ENCODE measurements at regions not wholly inside any gene's neighbourhood (a gene's known extent, or its start where the extent isn't known, plus 50 kb on each side); places are given as distances from the start of the nearest gene placed in this dataset.

DNA sequence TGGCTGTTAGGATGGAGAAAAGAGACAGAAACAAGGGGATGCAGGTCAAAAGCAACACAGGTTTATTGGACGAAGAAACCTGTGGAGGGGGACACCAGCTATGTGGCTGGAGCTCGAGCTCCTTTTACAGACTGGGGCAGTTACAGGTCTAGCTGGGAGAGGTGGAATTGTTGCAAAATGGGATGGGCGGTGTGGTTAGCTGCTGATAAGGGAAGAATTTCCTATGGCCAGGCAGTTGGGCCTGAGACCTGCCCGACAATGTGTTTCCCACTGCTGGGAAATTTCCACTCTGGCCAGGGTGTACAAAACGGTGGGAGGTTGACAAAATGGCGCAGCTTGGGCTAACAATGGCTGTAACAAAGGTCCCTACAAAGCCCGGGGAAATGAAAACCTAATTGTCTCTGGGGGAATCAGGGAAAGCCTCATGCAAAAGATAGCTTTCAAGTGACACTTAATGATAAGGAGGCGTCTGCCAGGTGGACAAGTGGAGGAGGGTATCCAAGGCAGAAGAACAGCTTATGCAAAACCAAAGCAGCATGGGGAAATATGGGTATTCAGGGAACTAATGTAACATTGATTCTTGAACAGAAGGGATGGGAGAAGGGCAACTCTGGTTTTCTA is 137.4 kb upstream of the SGO1 start:
- Histone ChIP-seq H3K4me2 (ENCODE audit: low read length) (no peak overlapping the region), H3K27ac (ENCODE audit: low read depth, low read length) (no peak overlapping the region), H3K9me3 (ENCODE audit: control insufficient read depth in 1 of 2, insufficient read depth in 1 of 2, low read depth in 1 of 2, low read length in 2 of 2) (no peaks in the 10 kb centered on the region), H4K20me1 (ENCODE audit: insufficient read depth) (no peaks in the 10 kb centered on the region), H2AFZ (ENCODE audit: low read depth, low read length, poor library complexity, severe bottlenecking) (no peak overlapping the region), H3K4me1 (ENCODE audit: control insufficient read depth in 1 of 2, insufficient read depth in 2 of 2, low read length in 2 of 2) (no peaks in the 10 kb centered on the region), H3K79me2 (ENCODE audit: insufficient read depth, low read length) (no peaks in the 10 kb centered on the region), H3K9me2 (ENCODE audit: insufficient read depth) (no peaks in the 10 kb centered on the region), H3K27me3 (ENCODE audit: insufficient read depth, low read length) (no peaks in the 10 kb centered on the region), H3K9ac (ENCODE audit: low read length) (no peak overlapping the region), H3K4me3 (replicated peaks in 1 of 2; ENCODE audit: low read depth in 1 of 2, low read length in 2 of 2) (no peak overlapping the region), H3K36me3 (ENCODE audit: control insufficient read depth in 1 of 2, insufficient read depth in 2 of 2, low read length in 2 of 2) (no peaks in the 10 kb centered on the region)
- CTCF ChIA-PET: no interaction called here
- ATAC-seq: no peak
- no peak for DNase-seq (ENCODE audit: low read depth, low spot score)
- RAD21 ChIA-PET (ENCODE audit: low non-redundant PET in 1 of 2, low total read pairs in 2 of 2, uncharacterized antibody in 2 of 2, unreplicated experiment in 2 of 2): no interaction called here
- no TSS peak for BruUV-seq (replicated peaks)
- POLR2A ChIA-PET: no interaction called here
- TF ChIP-seq ZNF274 (IDR thresholded peaks at IDR 0.05; ENCODE audit: low read depth, low read length): no peak
- no peak for TF ChIP-seq ELF1 (IDR thresholded peaks at IDR 0.05; ENCODE audit: borderline replicate concordance, low read depth)
- no peak for TF ChIP-seq EZH2 (IDR thresholded peaks at IDR 0.05)
- TF ChIP-seq RAD21 (IDR thresholded peaks at IDR 0.05; ENCODE audit: low read depth): no peak
- TF ChIP-seq, protein P1, sequence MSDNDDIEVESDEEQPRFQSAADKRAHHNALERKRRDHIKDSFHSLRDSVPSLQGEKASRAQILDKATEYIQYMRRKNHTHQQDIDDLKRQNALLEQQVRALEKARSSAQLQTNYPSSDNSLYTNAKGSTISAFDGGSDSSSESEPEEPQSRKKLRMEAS (IDR thresholded peaks at IDR 0.05): no peak
- TF ChIP-seq CEBPB (IDR thresholded peaks at IDR 0.05; ENCODE audit: low read depth): no peak
- no peak for TF ChIP-seq SRF (IDR thresholded peaks at IDR 0.05; ENCODE audit: low read depth)
- TF ChIP-seq REST (IDR thresholded peaks at IDR 0.05; ENCODE audit: low read depth): no peak
- no peak for TF ChIP-seq EZH2phosphoT487 (IDR thresholded peaks at IDR 0.05; ENCODE audit: borderline replicate concordance)
- no peak for TF ChIP-seq ATF3 (IDR thresholded peaks at IDR 0.05)
- no peak for TF ChIP-seq SP1 (IDR thresholded peaks at IDR 0.05; ENCODE audit: low read depth)
- no peak for TF ChIP-seq YY1 (IDR thresholded peaks at IDR 0.05; ENCODE audit: extremely low read depth, insufficient replicate concordance, low read depth, low read length)
- TF ChIP-seq JUND (IDR thresholded peaks at IDR 0.05): no peak
- TF ChIP-seq FOSL1 (IDR thresholded peaks at IDR 0.05; ENCODE audit: low read depth): no peak
- no peak for TF ChIP-seq POLR2AphosphoS5 (IDR thresholded peaks at IDR 0.05; ENCODE audit: low read depth, low read length)
- TF ChIP-seq EGR1 (IDR thresholded peaks at IDR 0.05; ENCODE audit: low read depth): no peak
- no peak for TF ChIP-seq CTCF (IDR thresholded peaks at IDR 0.05 in 2 of 3, conservative IDR thresholded peaks at IDR 0.05 in 1 of 3; ENCODE audit: borderline replicate concordance in 1 of 3, insufficient read depth in 1 of 3, low read depth in 2 of 3, low read length in 2 of 3)
- TF ChIP-seq POLR2A (IDR thresholded peaks at IDR 0.05; ENCODE audit: borderline replicate concordance, extremely low read depth, insufficient read depth, insufficient read length): no peak
- TF ChIP-seq CBX3 (IDR thresholded peaks at IDR 0.05; ENCODE audit: low read depth): no peak
- intact Hi-C loops (cut with micrococcal nuclease): no loop called here

Data from HCT116 (cell line).